Kidney (tissue), 13 donors: ENCODE measurements at regions not wholly inside any gene's neighbourhood (a gene's known extent, or its start where the extent isn't known, plus 50 kb on each side); places are given as distances from the start of the nearest gene placed in this dataset.

ENCODE experiments used
- DNase-seq, 5 donors: peaks; one replicate each; pipeline ENCODE4 v3.0.0-alpha.2; 2013 to 2020
- FAIRE-seq: peaks from 2 replicates; lab custom pipeline; 2012; peaks lifted over from hg19 to GRCh38; lab: Jason Lieb, UNC
- H3K27ac ChIP-seq, 2 donors: one replicate each; pipeline ENCODE4 v1.7.0; 2013; ENCODE audit warnings: low read depth in 2 of 2, low read length in 2 of 2, inconsistent platforms in 1 of 2
- H3K27me3 ChIP-seq: one replicate; pipeline ENCODE4 v1.7.1; 2013; ENCODE audit warnings: low read length, inconsistent platforms; ENCODE audit not compliant: control insufficient read depth, insufficient read depth
- H3K36me3 ChIP-seq, 3 donors: one replicate each; pipeline versions ENCODE4 v1.7.0 to v1.7.1; 2013; ENCODE audit warnings: low read length in 3 of 3, control low read depth in 1 of 3, inconsistent platforms in 1 of 3; ENCODE audit not compliant: insufficient read depth in 3 of 3, control insufficient read depth in 2 of 3
- H3K4me1 ChIP-seq, 3 donors: one replicate each; pipeline versions ENCODE4 v1.7.0 to v1.7.1; 2013; ENCODE audit warnings: low read length in 3 of 3, inconsistent platforms in 1 of 3, low read depth in 1 of 3; ENCODE audit not compliant: control insufficient read depth in 2 of 3, insufficient read depth in 2 of 3
- H3K4me3 ChIP-seq, 3 donors: one replicate each; pipeline versions ENCODE4 v1.7.0 to v1.8.1; 2013; ENCODE audit warnings: low read length in 3 of 3, control low read depth in 1 of 3, inconsistent platforms in 1 of 3
- H3K9ac ChIP-seq, 3 donors: one replicate each; pipeline versions ENCODE4 v1.7.0 to v1.7.1; 2013; ENCODE audit warnings: low read length in 3 of 3, control low read depth in 1 of 3, inconsistent platforms in 1 of 3
- H3K9me3 ChIP-seq, 3 donors: one replicate each; pipeline versions ENCODE4 v1.7.0 to v1.7.1; 2013; ENCODE audit warnings: low read length in 3 of 3, control low read depth in 1 of 3, inconsistent platforms in 1 of 3; ENCODE audit not compliant: control insufficient read depth in 2 of 3, insufficient read depth in 1 of 3
- intact Hi-C: fragments of 100-400 bp; cut with DNase I; formaldehyde crosslinking; loops from one replicate; pipeline ENCODE4 v1.11.1; 2022
- TF ChIP-seq, protein P1 (sequence below): IDR thresholded peaks from 3 replicates; pipeline ENCODE4 v1.5.1; 2012; ENCODE audit warnings: mild to moderate bottlenecking, moderate library complexity, borderline replicate concordance; ENCODE audit not compliant: insufficient read depth; ENCODE audit errors: extremely low read depth
- donor health status: control.
- donor health status: control.
- donor health status: control.
- donor health status: control.
- donor health status: control.
- donor health status: DM: yes; HTN: yes; CAD: no.
- donor health status: Normal renal cell carcinoma (clear cell type).

DNA sequence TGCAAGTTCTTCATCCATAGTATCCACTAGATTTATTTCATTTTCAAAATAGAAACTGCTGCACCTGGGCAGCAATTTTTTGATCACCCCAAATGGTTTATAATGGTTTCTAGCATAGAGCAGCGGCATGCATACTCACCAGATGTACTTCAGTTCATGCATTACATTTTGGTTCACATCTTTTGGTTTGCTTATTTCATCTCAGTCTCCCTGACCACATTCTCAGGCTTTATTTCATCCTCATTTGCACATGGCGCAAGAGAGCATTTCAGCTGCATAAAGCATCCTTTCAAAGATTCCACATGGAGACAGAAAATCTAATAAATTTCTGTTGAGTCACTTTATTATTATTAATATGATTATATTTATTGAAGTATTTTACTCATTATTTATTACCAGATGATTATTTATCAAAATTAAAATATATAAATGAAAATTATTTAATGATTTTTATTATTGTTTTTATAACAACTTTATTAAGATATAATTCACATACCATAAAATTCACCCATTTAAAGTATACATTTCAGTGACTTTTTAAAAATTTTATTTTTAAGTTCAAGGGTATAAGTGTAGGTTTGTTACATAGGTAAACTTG, 284.6 kb downstream of the TXNL1 start:
- intact Hi-C loops, result no loop called here
- no peak overlapping the region for H3K4me3 ChIP-seq
- no peaks in the 10 kb centered on the region for H3K27me3 ChIP-seq
- H3K9me3 ChIP-seq, result no peaks in the 10 kb centered on the region
- DNase-seq (no peak), FAIRE-seq (peak; percentile 94)
- H3K27ac ChIP-seq, result no peak overlapping the region
- H3K4me1 ChIP-seq, result no peaks in the 10 kb centered on the region
- TF ChIP-seq, protein P1, sequence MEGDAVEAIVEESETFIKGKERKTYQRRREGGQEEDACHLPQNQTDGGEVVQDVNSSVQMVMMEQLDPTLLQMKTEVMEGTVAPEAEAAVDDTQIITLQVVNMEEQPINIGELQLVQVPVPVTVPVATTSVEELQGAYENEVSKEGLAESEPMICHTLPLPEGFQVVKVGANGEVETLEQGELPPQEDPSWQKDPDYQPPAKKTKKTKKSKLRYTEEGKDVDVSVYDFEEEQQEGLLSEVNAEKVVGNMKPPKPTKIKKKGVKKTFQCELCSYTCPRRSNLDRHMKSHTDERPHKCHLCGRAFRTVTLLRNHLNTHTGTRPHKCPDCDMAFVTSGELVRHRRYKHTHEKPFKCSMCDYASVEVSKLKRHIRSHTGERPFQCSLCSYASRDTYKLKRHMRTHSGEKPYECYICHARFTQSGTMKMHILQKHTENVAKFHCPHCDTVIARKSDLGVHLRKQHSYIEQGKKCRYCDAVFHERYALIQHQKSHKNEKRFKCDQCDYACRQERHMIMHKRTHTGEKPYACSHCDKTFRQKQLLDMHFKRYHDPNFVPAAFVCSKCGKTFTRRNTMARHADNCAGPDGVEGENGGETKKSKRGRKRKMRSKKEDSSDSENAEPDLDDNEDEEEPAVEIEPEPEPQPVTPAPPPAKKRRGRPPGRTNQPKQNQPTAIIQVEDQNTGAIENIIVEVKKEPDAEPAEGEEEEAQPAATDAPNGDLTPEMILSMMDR, result no peak
- no peak overlapping the region for H3K9ac ChIP-seq
- no peaks in the 10 kb centered on the region for H3K36me3 ChIP-seq

DNA sequence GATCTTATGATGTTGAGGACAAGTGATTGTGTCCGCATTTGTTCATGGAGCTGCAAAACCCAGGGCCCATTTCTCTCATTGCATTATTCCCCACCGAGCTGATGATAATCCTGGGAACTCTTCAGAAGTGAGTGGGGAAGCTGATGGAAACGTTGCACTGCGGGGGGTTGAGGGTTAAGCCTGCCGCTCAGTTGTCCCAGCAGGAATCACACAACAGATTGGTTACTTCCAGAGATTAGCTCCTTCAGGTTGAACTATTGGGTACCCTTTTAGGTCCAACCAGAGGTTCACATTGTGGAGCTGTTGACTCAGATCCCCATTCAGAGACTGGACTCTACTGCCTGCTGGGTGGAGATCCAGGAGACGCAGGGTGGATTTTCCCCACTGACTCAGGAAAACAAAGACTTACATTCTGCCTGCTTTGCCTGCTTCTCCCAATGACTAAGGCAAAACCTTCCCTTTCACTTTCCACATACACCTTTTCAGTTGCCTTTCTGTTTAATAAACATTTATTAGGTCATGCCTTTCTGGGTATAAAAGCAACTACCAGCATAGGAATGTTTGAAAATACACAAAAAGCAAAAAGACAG, 286.4 kb downstream of the TXNL1 start:
- DNase-seq (no peak), FAIRE-seq (no peak)
- TF ChIP-seq, protein P1, result no peak
- no peak overlapping the region for H3K4me3 ChIP-seq
- H3K4me1 ChIP-seq, result no peaks in the 10 kb centered on the region
- no peaks in the 10 kb centered on the region for H3K9me3 ChIP-seq
- intact Hi-C loops, result no loop called here
- no peak overlapping the region for H3K9ac ChIP-seq
- H3K27me3 ChIP-seq, result no peaks in the 10 kb centered on the region
- H3K27ac ChIP-seq, result no peak overlapping the region
- H3K36me3 ChIP-seq, result no peaks in the 10 kb centered on the region

GRCh38 chr18:56337507-56337906, 300.9 kb downstream of the TXNL1 start:
- Histone ChIP-seq H3K27me3 (no peaks in the 10 kb centered on the region), H3K27ac (no peak overlapping the region), H3K9ac (no peak overlapping the region), H3K9me3 (no peaks in the 10 kb centered on the region), H3K4me3 (no peak overlapping the region), H3K36me3 (no peaks in the 10 kb centered on the region), H3K4me1 (no peaks in the 10 kb centered on the region)
- no peak for DNase-seq
- FAIRE-seq, result no peak
- intact Hi-C loops, result no loop called here
- TF ChIP-seq, protein P1, result no peak
